Bronchial epithelial cell (primary cell): ENCODE measurements at regions not wholly inside any gene's neighbourhood (a gene's known extent, or its start where the extent isn't known, plus 50 kb on each side); places are given as distances from the start of the nearest gene placed in this dataset.

Experiments
- DNase-seq: peaks from one replicate; pipeline ENCODE4 v3.0.0-alpha.2; 2010; ENCODE audit warnings: low read depth
- FAIRE-seq: peaks from 2 replicates; lab custom pipeline; 2011; peaks lifted over from hg19 to GRCh38; lab: Jason Lieb, UNC
- H3K27me3 ChIP-seq: 2 replicates; pipeline ENCODE4 v1.5.1; 2011; ENCODE audit warnings: low read length; ENCODE audit not compliant: control insufficient read depth, insufficient read depth
- H3K36me3 ChIP-seq: 2 replicates; pipeline ENCODE4 v1.5.1; 2011; ENCODE audit warnings: low read length; ENCODE audit not compliant: control insufficient read depth, insufficient read depth
- H3K4me3 ChIP-seq: 2 replicates; pipeline ENCODE4 v1.5.1; 2011; ENCODE audit warnings: mild to moderate bottlenecking, low read depth, low read length, control low read depth
- CTCF ChIP-seq: IDR thresholded peaks from 2 replicates; pipeline ENCODE4 v1.5.1; 2011; ENCODE audit warnings: mild to moderate bottlenecking, moderate library complexity, low read length, control low read depth, inconsistent platforms; ENCODE audit not compliant: insufficient read depth, severe bottlenecking

- no peak for FAIRE-seq
- Histone ChIP-seq H3K27me3 (no peaks in the 10 kb centered on the region), H3K36me3 (no peaks in the 10 kb centered on the region), H3K4me3 (no peak overlapping the region)
- no peak for DNase-seq
- no peak for TF ChIP-seq CTCF
These were observed 55.8 kb upstream of the WASF3 start for GRCh38 chr13:26501641-26502040.

GRCh38 chr13:26502826-26503225, 54.7 kb upstream of the WASF3 start:
- FAIRE-seq (no peak), DNase-seq (peak; percentile 17)
- no peaks in the 10 kb centered on the region for H3K36me3 ChIP-seq
- no peak overlapping the region for H3K4me3 ChIP-seq
- no peaks in the 10 kb centered on the region for H3K27me3 ChIP-seq
- no peak for TF ChIP-seq CTCF

GRCh38 chr13:26503826-26504594, 53.5 kb upstream of the WASF3 start:
- H3K4me3 ChIP-seq, result no peak overlapping the region
- H3K27me3 ChIP-seq, result no peaks in the 10 kb centered on the region
- DNase-seq, result no peak
- no peaks in the 10 kb centered on the region for H3K36me3 ChIP-seq
- no peak for FAIRE-seq
- no peak for TF ChIP-seq CTCF
